Activated CD4-positive, alpha-beta T cell treated with anti-CD3 and anti-CD28 coated beads for 48 hours (primary cell): ENCODE measurements at regions not wholly inside any gene's neighbourhood (a gene's known extent, or its start where the extent isn't known, plus 50 kb on each side); places are given as distances from the start of the nearest gene placed in this dataset.

ENCODE experiments used
- DNase-seq: peaks from one replicate; pipeline ENCODE4 v3.0.0-alpha.2; 2020

DNA sequence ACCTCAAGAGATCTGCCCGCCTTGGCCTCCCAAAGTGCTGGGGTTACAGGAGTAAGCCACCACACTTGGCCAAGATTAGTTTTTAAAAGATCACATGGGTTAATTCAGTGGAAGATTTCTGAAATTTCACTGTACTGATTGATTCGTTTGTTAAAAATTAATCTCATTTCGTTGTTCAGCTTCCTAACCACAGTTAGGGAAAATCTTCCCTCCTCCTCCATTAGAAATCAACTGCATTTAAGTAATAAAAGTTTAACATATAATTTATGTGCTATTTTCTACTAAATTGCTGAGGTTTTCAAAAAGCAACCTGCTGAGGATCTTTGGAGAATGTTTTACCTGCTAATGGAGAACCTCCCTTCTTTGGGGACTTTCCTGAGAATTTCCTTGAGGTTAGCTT, 522.4 kb downstream of the GATA3 start:
- DNase-seq, result no peak

DNA sequence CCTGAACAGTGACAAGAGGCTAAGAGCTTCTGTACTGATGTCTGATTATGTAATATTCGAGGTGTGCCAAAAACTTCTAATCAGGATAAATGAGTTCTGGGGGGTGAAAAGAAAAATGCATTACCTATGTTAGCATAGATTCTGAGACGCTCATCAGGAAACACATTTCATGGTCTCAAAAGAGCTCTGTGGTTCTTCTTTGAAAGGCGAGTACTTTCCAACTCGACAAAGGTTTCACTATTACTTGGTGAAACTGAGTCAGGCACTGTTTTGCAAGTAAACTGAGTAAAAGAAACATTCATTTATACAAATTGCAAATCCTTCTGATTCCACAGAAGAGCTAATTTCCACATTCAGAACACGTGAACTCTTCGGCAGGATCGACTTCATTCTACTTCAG, 523.2 kb downstream of the GATA3 start:
- DNase-seq, result no peak

DNA sequence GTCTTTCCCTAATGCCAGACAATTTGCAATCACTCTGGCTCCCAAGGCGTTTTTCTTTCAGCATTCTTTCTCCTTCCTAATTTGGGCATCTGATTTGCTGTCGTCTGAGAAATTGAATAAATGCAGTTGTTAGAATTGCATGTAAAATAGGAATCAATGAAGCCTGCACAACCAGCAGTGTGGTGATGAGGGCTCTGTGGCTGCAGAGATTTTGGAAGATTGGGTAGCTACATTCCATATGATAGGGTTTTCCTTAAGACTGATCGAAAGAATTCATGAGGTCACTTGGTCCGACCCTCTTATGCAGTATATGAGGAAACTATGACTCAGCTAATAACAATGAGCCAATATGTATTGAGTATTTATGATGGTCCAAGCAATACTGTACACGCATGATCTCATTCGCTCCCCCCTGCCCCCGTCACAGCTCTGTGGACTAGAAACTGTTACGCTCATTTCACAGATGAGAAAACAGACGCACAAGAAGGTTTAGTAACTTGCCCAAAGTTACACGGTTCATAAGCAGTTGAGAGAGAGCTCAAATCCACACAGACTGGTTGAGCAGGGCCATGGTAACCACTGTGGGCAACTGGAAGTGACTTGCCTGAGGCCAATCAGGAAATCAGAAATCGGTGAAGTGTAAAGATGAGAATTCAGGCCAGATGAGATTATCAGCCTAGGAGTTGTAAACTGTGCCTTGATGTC, 527.2 kb downstream of the GATA3 start:
- DNase-seq, result no peak

DNA sequence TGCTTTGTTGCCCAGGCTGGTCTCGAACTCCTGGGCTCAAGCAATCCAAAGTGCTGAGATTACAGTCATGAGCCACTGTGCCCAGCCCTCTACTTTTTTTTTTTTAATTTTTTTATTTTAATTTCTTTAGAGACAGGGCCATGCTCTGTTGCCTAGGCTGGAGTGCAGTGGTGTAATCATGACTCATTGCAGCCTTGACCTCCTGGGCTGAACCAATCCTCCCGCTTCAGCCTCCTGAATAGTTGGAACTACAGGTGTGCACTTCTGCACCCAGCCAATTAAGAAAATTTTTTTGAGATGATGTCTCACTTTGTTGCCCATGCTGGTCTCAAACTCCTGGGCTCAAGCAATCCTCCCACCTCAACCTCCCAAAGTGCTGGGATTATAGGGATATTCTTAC, 528.6 kb downstream of the GATA3 start:
- no peak for DNase-seq

DNA sequence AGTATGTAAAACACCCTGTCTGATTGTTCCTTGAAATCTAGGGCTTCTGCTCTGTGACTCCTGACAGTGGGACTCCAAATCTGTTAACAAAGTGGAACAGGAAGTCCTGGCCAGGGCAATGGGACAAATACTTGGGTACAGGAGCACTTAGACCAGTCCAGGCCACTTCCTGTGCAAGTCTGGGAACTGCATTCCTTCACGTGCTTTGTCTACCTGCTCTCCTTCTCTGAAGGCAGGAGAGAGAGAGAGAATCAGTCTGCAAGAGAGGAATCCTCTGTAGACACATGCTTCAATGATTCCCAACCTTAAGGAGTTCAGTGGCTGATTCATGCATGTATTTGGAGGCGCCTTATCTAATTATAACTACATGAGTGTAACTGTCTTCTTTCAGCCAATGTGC, 530.2 kb downstream of the GATA3 start:
- no peak for DNase-seq

DNA sequence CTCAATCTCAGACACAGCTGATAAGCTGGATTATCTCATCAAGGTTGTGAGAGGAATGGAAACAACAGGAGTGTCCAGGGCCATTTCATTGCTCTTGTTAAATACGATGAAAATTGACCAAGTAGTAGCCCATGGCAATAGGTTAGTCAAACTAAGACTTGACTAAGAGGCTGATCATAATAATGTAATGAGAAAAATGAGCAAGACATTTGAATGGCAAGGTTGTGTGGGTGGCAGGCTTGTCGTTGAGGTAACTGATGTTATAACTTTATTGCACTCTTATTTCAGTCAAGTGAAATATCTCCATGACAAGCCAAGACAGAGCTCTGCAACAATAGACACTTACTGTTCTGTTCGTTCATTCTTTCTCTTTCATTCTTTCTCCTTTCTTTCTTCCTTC, 532.0 kb downstream of the GATA3 start:
- peak; percentile 62 for DNase-seq

DNA sequence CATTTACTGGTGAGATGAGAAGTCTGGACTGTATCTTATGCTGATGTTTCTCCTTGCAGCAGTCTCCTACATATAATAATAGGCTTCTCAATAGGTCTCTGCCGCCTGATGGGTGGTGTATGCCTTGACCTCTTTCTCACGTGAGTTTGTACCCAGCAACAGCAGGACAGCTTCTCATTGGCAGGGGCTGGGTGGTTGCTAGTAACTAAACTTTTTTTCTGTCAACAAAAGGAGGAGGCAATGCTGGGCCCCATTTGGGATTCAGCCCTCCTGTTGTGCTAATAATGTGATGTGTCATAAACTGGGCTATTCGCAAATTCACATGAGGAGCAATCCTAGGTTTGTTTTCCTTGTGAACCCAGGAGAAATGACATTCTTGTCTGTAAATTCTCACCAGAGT, 533.6 kb downstream of the GATA3 start:
- DNase-seq, result no peak

DNA sequence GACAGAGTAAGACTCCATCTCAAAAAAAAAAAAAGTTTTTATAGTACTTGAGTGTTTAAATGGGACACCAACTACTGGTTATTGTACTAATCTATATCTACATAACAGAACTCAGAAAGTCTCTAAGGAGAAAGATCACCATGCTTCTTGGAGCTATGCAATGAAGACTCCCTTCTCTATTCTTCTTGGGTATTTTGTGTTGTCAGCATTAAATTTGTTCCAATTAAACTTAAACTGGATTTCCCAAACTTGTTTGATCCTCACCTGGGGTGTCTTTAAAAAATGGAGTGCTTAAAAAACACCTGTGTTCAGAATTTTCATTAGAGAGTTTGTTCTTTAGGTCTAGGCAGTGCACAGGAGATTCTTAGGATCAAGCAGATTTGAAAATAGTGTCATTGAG, 536.0 kb downstream of the GATA3 start:
- no peak for DNase-seq

DNA sequence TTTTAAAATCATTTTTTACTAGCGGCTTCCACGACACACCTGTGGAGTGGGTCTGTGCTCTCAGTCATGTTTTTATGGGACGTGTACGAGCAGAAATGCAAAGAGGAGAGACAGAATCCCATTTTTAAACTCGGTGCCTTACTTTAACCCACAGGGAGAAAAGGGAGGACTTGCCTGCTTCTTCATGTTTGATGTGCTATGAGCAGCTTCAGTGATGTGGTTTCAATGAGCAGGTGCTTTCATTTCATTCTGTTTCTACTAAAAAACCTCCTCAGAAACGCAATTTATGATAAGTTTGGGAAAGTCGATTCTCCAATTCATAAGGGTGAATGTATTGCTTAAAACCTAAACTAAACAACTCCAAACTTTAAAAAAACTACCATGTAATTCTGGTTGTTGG, 537.2 kb downstream of the GATA3 start:
- no peak for DNase-seq

DNA sequence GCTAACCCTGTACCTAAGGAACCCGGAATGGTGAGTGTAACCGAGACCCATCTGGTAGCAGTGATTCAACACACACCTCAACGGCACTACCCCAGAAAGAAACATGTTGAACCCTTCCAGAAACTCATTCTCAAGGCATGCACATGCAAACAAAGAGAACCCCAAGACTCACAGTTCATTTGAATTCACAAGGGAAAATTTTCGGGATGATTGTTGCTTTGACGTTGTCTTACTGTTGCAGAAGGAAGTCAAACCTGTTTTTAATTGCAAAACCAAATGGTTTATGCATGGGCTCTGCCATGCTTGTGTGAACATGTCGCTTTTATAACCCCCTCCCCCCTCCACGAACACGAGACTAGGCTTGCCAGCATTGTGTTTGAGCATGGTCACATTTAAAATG, 539.7 kb downstream of the GATA3 start:
- no peak for DNase-seq

DNA sequence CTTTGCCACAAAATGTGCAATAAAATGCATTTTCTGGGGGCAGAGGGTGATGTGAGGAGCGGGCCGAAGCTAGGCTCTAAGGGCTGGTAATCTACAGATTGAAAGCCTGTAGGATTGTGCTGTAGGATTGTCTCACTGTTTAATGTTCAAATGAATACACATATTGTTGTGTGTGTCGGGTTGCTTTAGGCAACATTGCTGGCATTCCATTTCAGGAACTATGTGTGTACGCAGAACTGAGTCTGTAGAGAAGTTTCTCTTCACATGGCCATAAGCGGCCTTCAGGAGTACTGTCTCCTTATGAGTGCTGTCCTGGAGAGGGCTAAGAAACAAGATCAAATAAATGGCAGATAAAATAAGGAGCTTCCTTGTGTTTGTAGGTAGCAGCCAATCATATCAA, 540.2 kb downstream of the GATA3 start:
- no peak for DNase-seq

DNA sequence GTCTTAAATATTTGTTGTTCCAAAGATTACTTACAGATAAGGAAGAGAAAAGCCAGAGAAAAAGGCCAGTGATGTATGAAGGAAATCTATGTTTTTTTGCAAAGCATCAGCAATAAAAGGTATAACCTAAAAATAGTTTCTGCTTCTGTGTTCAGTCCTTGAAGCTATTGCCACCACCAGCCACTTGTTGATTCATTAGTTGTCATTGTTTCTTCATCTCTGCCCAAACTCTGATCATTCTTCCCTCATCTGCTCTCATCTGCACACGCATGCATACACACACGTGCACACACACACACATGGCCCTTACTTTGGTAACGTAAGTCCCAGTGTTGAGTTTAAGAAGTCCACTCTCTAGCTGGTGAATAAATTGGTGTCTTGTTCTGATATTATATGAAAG, 540.7 kb downstream of the GATA3 start:
- DNase-seq, result no peak

DNA sequence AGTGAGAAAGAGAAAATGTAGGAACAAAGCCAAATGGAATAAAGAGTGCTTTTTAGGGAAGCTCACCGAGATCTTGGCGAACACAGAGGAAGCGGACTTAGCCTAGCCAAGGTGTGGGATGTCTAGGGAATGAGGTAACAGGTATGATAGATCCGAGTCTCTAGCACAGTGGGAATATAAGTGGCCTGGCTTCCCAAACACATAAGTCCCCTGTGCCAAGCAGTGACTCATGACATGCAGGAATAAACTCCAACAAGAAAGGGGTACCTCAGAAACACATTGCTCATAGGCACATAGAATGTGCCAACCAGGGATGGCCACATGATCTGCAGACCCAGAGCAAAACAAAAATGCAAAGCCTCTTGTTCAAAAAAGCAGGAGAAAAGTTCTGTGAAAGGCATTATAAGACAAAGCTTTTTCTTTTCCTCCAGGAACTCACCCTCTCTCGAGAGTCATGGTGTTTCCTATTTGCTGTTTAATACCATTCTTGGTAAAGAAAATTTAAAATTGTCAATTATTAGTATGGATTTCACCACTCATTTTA, 542.5 kb downstream of the GATA3 start:
- no peak for DNase-seq

DNA sequence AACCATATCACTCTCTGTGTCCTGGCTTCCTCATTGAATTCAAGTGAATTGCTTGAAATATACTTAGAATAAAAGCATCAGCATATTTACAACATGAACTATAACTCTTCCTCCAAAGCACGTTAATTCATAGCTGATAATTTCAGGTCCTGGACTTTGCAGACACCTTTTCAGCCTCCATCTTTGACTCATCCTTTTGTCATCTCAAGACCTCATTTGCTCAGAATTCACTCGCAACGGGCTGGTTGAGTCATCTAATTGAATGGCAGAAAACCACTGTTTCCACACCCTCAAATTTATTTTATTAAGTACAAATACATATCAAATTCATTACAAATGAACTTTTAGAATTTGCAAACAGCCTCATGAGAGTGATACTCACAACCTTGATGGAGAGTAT, 545.7 kb downstream of the GATA3 start:
- peak; percentile 33 for DNase-seq

DNA sequence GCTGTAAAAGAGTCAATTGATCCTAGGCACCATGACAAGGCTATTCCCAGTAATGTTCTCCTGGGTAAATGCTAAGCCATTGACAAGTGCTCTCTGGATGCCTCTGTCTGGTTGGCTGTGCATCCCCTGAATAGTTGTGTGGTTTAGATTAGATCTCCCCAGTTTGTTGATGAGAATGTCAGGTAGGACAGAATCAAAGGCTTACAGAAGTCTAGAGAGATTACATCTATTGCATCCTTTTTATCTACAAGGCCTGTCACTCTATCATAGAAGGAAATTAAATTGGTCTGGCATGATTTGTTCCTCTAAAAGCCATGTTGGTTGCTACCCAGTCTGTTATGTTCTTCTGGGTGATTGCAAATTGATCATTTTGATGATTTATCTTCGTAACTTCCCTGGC, 548.3 kb downstream of the GATA3 start:
- DNase-seq, result no peak

DNA sequence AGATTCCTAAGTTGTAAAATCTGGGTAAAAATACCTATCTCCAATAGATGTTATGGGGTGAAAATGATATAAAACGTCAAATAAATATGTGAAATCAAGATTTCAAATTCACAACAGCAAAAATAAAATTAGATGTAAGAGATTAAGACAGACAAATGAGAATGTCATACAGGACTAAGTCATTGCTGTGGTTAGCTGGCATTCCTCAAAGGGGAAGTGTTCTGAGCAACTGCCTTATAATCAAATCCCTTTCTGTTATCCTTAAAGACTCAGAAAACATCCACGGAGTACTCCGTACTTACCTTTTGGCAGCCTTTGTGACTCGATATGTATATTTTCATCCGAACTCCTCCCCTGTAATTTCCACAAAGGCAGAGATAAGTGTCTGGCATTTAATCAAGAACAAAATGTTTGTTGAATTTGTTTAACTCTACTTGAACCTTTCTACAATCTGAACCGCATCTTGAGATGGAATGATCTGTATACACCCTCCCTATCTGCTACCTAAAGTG, 559.6 kb downstream of the GATA3 start:
- no peak for DNase-seq

DNA sequence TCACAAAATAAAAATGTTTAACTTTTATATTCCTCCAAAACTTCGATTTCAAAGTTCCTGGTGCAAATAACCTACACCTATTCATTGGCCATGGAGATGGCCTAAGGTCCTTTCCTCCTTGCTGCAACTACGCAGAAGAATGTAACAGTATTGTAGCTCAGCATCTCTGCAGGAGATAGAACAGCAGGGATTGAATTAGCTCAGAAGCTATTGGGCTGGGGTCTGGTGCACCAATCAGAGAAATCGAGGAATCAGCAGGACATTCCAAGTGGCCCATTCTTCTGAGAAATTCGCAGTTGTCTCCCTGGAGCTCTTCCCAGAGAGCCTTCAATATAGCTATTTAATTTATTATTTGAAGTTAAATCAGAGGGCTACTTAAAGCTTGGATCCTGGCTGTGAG, 560.6 kb downstream of the GATA3 start:
- DNase-seq, result no peak

DNA sequence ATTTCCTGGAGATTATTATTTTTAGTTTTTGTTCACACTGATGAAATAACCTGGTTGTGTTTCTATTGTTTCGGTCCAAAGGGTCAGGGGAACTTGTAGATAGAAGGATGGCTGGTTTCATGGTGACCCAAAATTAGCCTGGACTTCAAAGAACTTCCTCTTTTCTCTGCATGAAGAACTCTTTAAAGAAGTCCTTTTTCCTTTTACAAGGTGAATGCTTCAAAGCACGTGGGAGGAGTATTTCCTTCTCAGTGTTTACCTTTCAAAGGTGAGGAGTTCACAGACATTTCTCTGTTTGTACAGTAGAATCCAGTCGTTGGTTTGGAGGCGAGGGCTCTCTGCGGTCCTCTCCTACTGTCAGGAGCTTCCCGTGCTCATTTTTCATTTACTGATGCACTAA, 561.7 kb downstream of the GATA3 start:
- DNase-seq, result no peak

DNA sequence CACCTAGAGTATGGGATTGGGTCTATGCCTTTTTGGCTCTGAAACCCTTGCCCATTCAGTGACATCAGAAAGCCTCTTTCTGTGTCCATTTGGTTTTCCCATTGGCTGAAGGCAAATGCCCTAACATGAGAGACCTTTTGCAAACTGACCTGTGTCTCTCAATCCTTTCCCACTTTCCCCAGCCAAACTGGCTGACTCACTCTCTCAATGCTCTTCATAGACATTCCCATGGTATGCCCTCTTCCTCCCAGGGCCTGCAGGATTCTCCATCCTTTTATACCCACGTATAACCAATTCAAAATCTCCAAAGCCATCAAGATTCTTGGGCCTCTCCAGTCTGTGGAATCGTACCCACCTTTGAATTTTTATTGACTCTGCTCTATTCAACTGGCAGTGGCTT, 563.3 kb downstream of the GATA3 start:
- DNase-seq, result no peak

DNA sequence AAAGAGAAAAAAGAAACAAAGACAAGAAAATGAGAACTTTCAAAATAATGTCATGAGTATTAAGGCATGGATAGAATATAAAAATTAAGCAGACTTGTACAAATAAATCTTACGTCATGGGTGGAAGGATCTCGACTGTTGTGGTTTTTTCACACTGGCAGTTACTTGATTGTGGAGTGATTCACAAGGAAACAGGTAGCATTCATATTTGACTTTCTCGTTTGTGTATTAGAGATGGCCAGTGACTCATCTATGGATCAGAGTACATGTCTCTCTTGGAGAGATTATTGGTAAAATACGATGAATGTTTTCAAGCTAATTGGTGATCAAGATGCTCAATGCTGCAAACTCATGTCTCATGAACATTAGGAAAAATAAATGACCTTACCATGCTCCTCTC, 564.3 kb downstream of the GATA3 start:
- no peak for DNase-seq

DNA sequence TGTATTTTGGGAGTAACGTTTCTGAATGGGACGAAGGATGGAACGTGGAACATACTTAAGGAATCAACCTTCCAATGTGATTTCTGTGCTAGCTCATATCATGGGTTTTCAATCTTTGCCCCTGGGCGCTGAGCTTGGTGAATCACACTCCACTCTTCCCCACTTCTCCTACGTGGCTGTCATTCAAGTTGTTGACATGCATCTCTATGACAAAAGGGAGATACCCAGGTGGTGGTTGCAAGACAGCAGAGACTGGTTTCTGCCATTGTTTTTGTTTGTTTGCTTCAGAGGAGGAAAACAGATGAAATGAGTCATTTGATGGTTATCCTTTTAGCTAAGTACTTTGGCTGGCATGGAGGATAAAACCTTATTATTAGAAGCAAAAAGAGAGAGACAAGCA, 573.9 kb downstream of the GATA3 start:
- no peak for DNase-seq

DNA sequence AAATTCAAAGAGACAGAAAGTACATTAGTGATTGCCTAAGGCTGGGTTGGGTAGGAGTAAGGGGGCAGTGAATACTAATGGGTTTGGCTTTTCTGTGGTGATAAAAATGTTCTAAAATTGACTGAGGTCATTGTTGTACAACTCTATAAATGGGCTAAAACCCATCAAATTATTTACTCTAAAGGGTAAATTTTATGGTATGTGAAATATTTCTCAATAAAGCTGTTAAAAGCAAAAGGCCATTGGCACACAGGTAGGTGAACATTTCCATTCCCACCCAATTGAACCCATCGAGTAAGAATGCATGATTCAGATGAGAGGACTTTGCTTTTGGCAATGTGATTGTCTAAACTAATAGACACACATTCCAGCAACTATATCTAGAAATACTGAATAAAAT, 579.4 kb downstream of the GATA3 start:
- no peak for DNase-seq

DNA sequence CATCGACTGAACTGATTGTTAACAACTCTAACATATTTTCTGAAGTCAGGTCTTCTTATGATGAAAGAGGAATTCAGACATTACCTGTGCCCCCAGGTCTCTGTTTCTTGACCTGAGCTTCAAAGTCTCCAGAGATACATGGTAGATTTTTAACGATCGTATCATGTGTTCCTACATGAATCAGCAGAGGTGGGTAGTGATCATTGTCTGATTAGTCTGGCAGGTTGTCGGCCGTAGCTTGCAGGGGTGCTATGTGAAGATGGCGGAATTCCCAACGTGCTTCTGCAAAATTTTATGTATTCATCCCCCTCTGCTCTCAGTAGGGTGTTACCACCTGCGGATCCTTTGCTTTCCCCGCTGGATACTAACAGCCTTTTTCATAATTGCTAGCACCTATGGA, 581.9 kb downstream of the GATA3 start:
- no peak for DNase-seq

DNA sequence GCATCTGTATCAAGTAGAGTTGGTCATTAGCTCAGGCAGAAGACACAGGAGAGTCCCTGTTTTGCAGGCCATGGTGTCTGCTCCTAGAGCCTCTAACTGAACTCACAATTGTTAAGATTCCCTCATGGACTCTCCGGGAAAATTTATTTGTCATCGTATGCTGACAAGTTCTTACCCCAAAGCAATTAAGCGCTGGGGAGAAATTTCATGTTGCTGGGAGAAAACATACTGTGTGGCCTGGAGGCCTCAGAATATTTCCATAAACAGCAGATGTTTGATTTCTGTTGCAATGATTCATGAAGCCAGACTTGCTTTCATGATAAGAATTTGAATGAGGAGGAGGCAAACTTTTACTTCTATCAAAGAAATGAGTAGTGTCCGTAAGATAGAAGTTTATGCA, 583.2 kb downstream of the GATA3 start:
- no peak for DNase-seq

DNA sequence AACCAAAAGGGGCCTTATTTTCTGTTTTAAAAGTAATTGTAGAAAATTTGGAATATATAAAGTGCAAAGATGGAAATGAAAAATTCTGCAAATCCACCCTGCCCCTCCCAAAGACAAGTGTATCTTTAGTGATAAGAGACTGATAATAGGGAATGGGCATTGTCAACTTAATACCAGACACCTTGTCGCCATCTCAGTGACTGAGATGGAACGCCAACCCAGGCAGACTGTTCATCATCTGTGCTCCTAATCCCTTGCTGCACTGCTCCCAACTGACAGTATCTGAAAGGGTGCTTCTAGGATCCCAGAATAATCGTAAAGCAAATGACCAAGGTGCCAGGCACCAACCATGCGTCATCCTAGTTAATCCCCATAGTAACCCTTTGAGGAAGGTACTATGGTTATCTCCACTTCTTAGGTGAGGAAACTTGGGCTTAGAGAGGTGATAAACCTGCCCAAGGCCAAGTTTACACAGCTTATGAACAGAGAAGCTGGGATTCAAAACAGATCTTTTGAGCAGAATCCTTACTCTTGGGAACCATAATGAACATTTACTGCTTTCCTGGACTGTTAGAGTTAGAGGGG, 583.7 kb downstream of the GATA3 start:
- DNase-seq, result no peak
